GM23338 (cell line): ENCODE measurements at regions not wholly inside any gene's neighbourhood (a gene's known extent, or its start where the extent isn't known, plus 50 kb on each side); places are given as distances from the start of the nearest gene placed in this dataset.

Source experiments
- ATAC-seq: fragments of 200-7000 bp; cut with Tn5 transposase; 3 replicates; pipeline ENCODE4 v1.9.1; 2020
- DNase-seq: peaks from one replicate; pipeline ENCODE4 v3.0.0-alpha.2; 2015; ENCODE audit warnings: low spot score
- H2AFZ ChIP-seq: fragments of 200-600 bp; sonication (generic); 2 replicates; pipeline ENCODE4 v1.8.0; 2016; ENCODE audit warnings: antibody characterized with exemption, mild to moderate bottlenecking, moderate library complexity
- H3F3A ChIP-seq: fragments of 200-600 bp; sonication (generic); replicated peaks from 2 replicates; pipeline ENCODE4 v1.8.0; 2017; ENCODE audit warnings: antibody characterized with exemption, mixed run types, low read depth
- H3K27ac ChIP-seq: fragments of 200-600 bp; sonication (generic); 2 replicates; pipeline ENCODE4 v1.6.1; 2016; ENCODE audit warnings: low read depth
- H3K27me3 ChIP-seq: fragments of 200-600 bp; sonication (generic); 2 replicates; pipeline ENCODE4 v1.8.0; 2016; ENCODE audit warnings: mild to moderate bottlenecking, mixed run types, moderate library complexity; ENCODE audit not compliant: insufficient read depth
- H3K36me3 ChIP-seq: fragments of 200-600 bp; sonication (generic); 2 replicates; pipeline ENCODE4 v1.8.0; 2016; ENCODE audit warnings: mild to moderate bottlenecking; ENCODE audit not compliant: insufficient read depth
- H3K4me1 ChIP-seq: fragments of 200-600 bp; sonication (generic); 2 replicates; pipeline ENCODE4 v1.8.0; 2016; ENCODE audit warnings: mild to moderate bottlenecking, moderate library complexity; ENCODE audit not compliant: insufficient read depth
- H3K4me2 ChIP-seq: fragments of 200-600 bp; sonication (generic); 2 replicates; pipeline ENCODE4 v1.7.1; 2017; ENCODE audit warnings: mixed run types
- H3K4me3 ChIP-seq: fragments of 200-600 bp; sonication (generic); 2 replicates; pipeline ENCODE4 v1.6.1; 2016; ENCODE audit warnings: mixed run types
- H3K79me2 ChIP-seq: fragments of 200-600 bp; sonication (generic); replicated peaks from 2 replicates; pipeline ENCODE4 v1.8.0; 2017; ENCODE audit warnings: mild to moderate bottlenecking; ENCODE audit not compliant: insufficient read depth
- H3K9me2 ChIP-seq: fragments of 200-600 bp; sonication (generic); 2 replicates; pipeline ENCODE4 v1.8.0; 2017; ENCODE audit not compliant: insufficient read depth
- H4K20me1 ChIP-seq: fragments of 200-600 bp; sonication (generic); replicated peaks from 2 replicates; pipeline ENCODE4 v1.8.0; 2017; ENCODE audit warnings: mild to moderate bottlenecking; ENCODE audit not compliant: insufficient read depth
- H3K27ac Mint-ChIP-seq: 2 replicates; pipeline ENCODE4 v1.8.0; 2020; ENCODE audit warnings: inconsistent platforms, mild to moderate bottlenecking, moderate library complexity, mixed read lengths
- H3K27me3 Mint-ChIP-seq: 3 replicates; pipeline ENCODE4 v1.8.0; 2022; ENCODE audit warnings: low read depth, mild to moderate bottlenecking, moderate library complexity, mixed read lengths, inconsistent platforms; ENCODE audit not compliant: insufficient read depth, poor library complexity
- H3K36me3 Mint-ChIP-seq: 3 replicates; pipeline ENCODE4 v1.8.0; 2021; ENCODE audit warnings: low read depth, mild to moderate bottlenecking, inconsistent platforms, moderate library complexity, mixed read lengths
- H3K4me1 Mint-ChIP-seq: 3 replicates; pipeline ENCODE4 v1.8.0; 2020; ENCODE audit warnings: mild to moderate bottlenecking, inconsistent platforms, mixed read lengths
- H3K4me3 Mint-ChIP-seq: 3 replicates; pipeline ENCODE4 v1.8.0; 2021; ENCODE audit warnings: moderate library complexity, mild to moderate bottlenecking, inconsistent platforms, mixed read lengths
- H3K9me3 Mint-ChIP-seq: 3 replicates; pipeline ENCODE4 v1.8.0; 2020; ENCODE audit warnings: moderate library complexity, mild to moderate bottlenecking, inconsistent platforms, mixed read lengths
- CREB1 ChIP-seq: fragments of 250-450 bp; sonication (Bioruptor Pico); IDR thresholded peaks from 2 replicates; pipeline ENCODE4 v1.5.0; 2020; ENCODE audit warnings: low read depth, mild to moderate bottlenecking, moderate library complexity
- EZH2 ChIP-seq: fragments of 200-600 bp; sonication (generic); IDR thresholded peaks from one replicate; pipeline ENCODE4 v1.8.0; 2017; ENCODE audit warnings: antibody characterized with exemption, mild to moderate bottlenecking, low read depth; ENCODE audit not compliant: unreplicated experiment
- EZH2phosphoT487 ChIP-seq: fragments of 200-600 bp; sonication (generic); IDR thresholded peaks from one replicate; pipeline ENCODE4 v1.8.1; 2018; ENCODE audit warnings: antibody characterized with exemption; ENCODE audit not compliant: unreplicated experiment
- JUNB ChIP-seq: IDR thresholded peaks from one replicate; pipeline ENCODE4 v1.6.1; 2016; ENCODE audit warnings: antibody characterized with exemption; ENCODE audit not compliant: unreplicated experiment
- NANOG ChIP-seq: IDR thresholded peaks from 2 replicates; pipeline ENCODE4 v1.6.1; 2016; ENCODE audit warnings: antibody characterized with exemption, borderline replicate concordance
- ZNF462 ChIP-seq: fragments of 250-450 bp; sonication (Bioruptor Pico); IDR thresholded peaks from 2 replicates; pipeline ENCODE4 v1.5.0; 2020; ENCODE audit warnings: mild to moderate bottlenecking, moderate library complexity
- TF ChIP-seq, protein P1 (sequence below), 2 experiments: fragments of 200-600 bp in 1 of 2; sonication (generic) in 1 of 2; conservative IDR thresholded peaks; 2 replicates each; pipeline versions ENCODE4 v1.5.1 to v1.6.1; 2016 to 2017; ENCODE audit warnings: antibody characterized with exemption in 2 of 2, low read depth in 2 of 2, mild to moderate bottlenecking in 2 of 2, moderate library complexity in 1 of 2
- TF ChIP-seq, protein P2 (sequence below): IDR thresholded peaks from 2 replicates; pipeline ENCODE4 v1.6.1; 2016; ENCODE audit warnings: antibody characterized with exemption

DNA sequence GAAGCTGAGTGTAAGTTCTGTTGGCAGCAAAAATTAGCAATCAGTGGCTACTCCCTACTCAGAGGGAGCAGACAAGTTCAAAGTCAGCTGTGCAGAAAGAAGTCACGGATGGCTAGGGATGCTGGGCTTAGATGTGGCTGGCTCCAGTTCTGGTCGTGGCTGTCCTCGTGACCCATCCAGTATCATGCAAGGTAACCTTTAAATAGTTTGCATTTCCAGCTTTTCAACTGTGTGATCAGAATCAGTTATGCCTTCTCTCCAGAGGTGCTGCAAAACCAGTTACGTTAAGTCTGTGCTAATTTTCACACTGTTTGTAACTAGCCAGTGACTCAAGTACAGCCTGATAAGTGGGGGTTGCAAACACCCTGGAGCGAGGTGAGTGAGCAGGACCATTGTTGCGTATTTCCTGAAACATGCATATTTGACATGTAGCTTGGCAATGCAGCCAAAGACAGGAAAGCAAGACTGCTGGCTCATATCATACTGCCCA is 302.4 kb downstream of the ATPSCKMT start:
- peak overlapping the region; percentile 14; the same call in 1 of the 2 replicates for H2AFZ ChIP-seq
- H3K27ac ChIP-seq: no peak overlapping the region
- H3K36me3 Mint-ChIP-seq: no peaks in the 10 kb centered on the region; the same call in 2 of the 3 replicates
- H3K4me1 Mint-ChIP-seq: peaks cover 18% of the 10 kb centered on the region
- peaks cover 4% of the 10 kb centered on the region; the same call in 1 of the 2 replicates for H3K4me1 ChIP-seq
- DNase-seq (no peak), ATAC-seq (no peak)
- H3K4me3 ChIP-seq: no peak overlapping the region
- H3K4me3 Mint-ChIP-seq: no peak overlapping the region
- peaks cover 4% of the 10 kb centered on the region for H3K27me3 Mint-ChIP-seq
- peaks cover 4% of the 10 kb centered on the region; the same call in 1 of the 3 replicates for H3K9me3 Mint-ChIP-seq
- no peaks in the 10 kb centered on the region for H3F3A ChIP-seq
- no peaks in the 10 kb centered on the region for H3K36me3 ChIP-seq
- no peak overlapping the region for H3K4me2 ChIP-seq
- TF ChIP-seq ZNF462 (CRISPR knock-in tag): no peak
- TF ChIP-seq, protein P1, sequence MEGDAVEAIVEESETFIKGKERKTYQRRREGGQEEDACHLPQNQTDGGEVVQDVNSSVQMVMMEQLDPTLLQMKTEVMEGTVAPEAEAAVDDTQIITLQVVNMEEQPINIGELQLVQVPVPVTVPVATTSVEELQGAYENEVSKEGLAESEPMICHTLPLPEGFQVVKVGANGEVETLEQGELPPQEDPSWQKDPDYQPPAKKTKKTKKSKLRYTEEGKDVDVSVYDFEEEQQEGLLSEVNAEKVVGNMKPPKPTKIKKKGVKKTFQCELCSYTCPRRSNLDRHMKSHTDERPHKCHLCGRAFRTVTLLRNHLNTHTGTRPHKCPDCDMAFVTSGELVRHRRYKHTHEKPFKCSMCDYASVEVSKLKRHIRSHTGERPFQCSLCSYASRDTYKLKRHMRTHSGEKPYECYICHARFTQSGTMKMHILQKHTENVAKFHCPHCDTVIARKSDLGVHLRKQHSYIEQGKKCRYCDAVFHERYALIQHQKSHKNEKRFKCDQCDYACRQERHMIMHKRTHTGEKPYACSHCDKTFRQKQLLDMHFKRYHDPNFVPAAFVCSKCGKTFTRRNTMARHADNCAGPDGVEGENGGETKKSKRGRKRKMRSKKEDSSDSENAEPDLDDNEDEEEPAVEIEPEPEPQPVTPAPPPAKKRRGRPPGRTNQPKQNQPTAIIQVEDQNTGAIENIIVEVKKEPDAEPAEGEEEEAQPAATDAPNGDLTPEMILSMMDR (conservative IDR thresholded peaks at IDR 0.05; ENCODE audit: low read depth in 2 of 2): no peak
- no peak for TF ChIP-seq NANOG
- no peak for TF ChIP-seq JUNB
- no peak for TF ChIP-seq CREB1 (CRISPR knock-in tag)
- TF ChIP-seq, protein P2, sequence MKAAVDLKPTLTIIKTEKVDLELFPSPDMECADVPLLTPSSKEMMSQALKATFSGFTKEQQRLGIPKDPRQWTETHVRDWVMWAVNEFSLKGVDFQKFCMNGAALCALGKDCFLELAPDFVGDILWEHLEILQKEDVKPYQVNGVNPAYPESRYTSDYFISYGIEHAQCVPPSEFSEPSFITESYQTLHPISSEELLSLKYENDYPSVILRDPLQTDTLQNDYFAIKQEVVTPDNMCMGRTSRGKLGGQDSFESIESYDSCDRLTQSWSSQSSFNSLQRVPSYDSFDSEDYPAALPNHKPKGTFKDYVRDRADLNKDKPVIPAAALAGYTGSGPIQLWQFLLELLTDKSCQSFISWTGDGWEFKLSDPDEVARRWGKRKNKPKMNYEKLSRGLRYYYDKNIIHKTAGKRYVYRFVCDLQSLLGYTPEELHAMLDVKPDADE: no peak
- no peak for TF ChIP-seq EZH2phosphoT487
- TF ChIP-seq EZH2: no peak
- H3K9me2 ChIP-seq: peaks cover 3% of the 10 kb centered on the region; the same call in 1 of the 2 replicates
- H3K79me2 ChIP-seq: no peaks in the 10 kb centered on the region
- H3K27me3 ChIP-seq: no peaks in the 10 kb centered on the region
- H4K20me1 ChIP-seq: no peaks in the 10 kb centered on the region
- no peak overlapping the region for H3K27ac Mint-ChIP-seq
